Neutrophil (primary cell): ENCODE measurements at regions not wholly inside any gene's neighbourhood (a gene's known extent, or its start where the extent isn't known, plus 50 kb on each side); places are given as distances from the start of the nearest gene placed in this dataset.
"Not testable (repeated sequence)": the region's sequence is repeated elsewhere in the genome, so short reads cannot be mapped to it uniquely, and the experiment has no call there.

Source experiments
- H3K27ac ChIP-seq: fragments of 200-600 bp; sonication (generic); 2 replicates; pipeline ENCODE4 v1.5.1; 2016; ENCODE audit warnings: mild to moderate bottlenecking, moderate library complexity
- H3K27me3 ChIP-seq: fragments of 200-600 bp; sonication (generic); 2 replicates; pipeline ENCODE4 v1.6.0; 2016; ENCODE audit warnings: mild to moderate bottlenecking
- H3K36me3 ChIP-seq: fragments of 200-600 bp; sonication (generic); 2 replicates; pipeline ENCODE4 v1.5.1; 2017
- H3K4me1 ChIP-seq, 2 experiments: fragments of 200-600 bp in 1 of 2; sonication (generic) in 1 of 2; 1 replicate in 1 of 2; 2 replicates in 1 of 2; pipeline versions ENCODE4 v1.5.1 to v1.6.1; 2013 to 2016; ENCODE audit warnings: low read depth in 1 of 2, low read length in 1 of 2, mild to moderate bottlenecking in 1 of 2, moderate library complexity in 1 of 2; ENCODE audit not compliant: control insufficient read depth in 1 of 2, insufficient read depth in 1 of 2
- H3K4me3 ChIP-seq, 2 experiments: fragments of 200-600 bp in 1 of 2; sonication (generic) in 1 of 2; 1 replicate in 1 of 2; 2 replicates in 1 of 2; pipeline ENCODE4 v1.5.1; 2013 to 2016; ENCODE audit warnings: low read depth in 1 of 2, low read length in 1 of 2, mild to moderate bottlenecking in 1 of 2, moderate library complexity in 1 of 2
- H3K9me3 ChIP-seq: fragments of 200-600 bp; sonication (generic); 2 replicates; pipeline ENCODE4 v1.5.1; 2016
- TF ChIP-seq, protein P1 (sequence below): fragments of 200-600 bp; sonication (generic); IDR thresholded peaks from 2 replicates; pipeline ENCODE4 v1.5.1; 2016; ENCODE audit warnings: antibody characterized with exemption

DNA sequence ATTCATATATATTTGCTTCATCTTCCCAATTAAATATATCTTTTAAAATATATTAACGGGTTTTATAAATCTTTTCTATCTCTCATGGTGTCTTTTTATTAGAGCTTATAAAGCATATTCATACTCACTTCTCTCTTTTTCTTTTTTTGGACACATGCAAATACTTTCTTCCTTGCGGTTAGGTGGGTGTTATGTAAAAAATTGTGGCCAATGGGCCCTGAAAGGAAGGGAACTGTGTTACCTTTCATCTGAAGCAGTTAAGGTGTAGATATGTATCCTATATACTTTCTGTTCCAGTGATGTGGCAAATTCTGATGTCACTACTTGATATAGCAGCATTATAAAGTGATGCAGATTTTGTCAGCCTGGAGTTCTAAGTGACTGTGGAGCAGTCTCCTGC is 714.5 kb downstream of the PLCL1 start:
- H3K4me1 ChIP-seq, result no peaks in the 10 kb centered on the region
- H3K9me3 ChIP-seq, result no peaks in the 10 kb centered on the region
- TF ChIP-seq, protein P1, sequence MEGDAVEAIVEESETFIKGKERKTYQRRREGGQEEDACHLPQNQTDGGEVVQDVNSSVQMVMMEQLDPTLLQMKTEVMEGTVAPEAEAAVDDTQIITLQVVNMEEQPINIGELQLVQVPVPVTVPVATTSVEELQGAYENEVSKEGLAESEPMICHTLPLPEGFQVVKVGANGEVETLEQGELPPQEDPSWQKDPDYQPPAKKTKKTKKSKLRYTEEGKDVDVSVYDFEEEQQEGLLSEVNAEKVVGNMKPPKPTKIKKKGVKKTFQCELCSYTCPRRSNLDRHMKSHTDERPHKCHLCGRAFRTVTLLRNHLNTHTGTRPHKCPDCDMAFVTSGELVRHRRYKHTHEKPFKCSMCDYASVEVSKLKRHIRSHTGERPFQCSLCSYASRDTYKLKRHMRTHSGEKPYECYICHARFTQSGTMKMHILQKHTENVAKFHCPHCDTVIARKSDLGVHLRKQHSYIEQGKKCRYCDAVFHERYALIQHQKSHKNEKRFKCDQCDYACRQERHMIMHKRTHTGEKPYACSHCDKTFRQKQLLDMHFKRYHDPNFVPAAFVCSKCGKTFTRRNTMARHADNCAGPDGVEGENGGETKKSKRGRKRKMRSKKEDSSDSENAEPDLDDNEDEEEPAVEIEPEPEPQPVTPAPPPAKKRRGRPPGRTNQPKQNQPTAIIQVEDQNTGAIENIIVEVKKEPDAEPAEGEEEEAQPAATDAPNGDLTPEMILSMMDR, result no peak
- no peak overlapping the region for H3K4me3 ChIP-seq
- no peak overlapping the region for H3K27ac ChIP-seq
- H3K27me3 ChIP-seq, result no peaks in the 10 kb centered on the region
- H3K36me3 ChIP-seq, result no peaks in the 10 kb centered on the region

GRCh38 chr2:198517976-198518375 is 713.6 kb downstream of the PLCL1 start:
- Histone ChIP-seq H3K27ac (no peak overlapping the region), H3K27me3 (no peaks in the 10 kb centered on the region), H3K36me3 (no peaks in the 10 kb centered on the region), H3K4me1 (no peaks in the 10 kb centered on the region), H3K9me3 (no peaks in the 10 kb centered on the region), H3K4me3 (no peak overlapping the region)
- TF ChIP-seq, protein P1, result no peak

DNA sequence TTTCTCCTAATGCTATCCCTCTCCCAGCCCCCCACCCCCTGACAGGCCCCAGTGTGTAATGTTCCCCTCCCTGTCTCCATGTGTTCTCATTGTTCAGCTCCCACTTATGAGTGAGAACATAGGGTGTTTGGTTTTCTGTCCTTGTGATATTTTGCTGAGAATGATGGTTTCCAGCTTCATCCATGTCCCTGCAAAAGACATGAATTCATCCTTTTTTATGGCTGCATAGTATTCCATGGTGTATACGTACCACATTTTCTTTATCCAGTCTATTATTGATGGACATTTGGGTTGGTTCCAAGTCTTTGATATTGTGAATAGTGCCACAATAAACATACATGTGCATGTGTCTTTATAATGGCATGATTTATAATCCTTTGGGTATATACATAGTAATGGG is 704.2 kb downstream of the PLCL1 start:
- not testable (repeated sequence) for H3K27me3 ChIP-seq, H3K9me3 ChIP-seq, H3K4me1 ChIP-seq, H3K4me3 ChIP-seq, H3K27ac ChIP-seq, H3K36me3 ChIP-seq

DNA sequence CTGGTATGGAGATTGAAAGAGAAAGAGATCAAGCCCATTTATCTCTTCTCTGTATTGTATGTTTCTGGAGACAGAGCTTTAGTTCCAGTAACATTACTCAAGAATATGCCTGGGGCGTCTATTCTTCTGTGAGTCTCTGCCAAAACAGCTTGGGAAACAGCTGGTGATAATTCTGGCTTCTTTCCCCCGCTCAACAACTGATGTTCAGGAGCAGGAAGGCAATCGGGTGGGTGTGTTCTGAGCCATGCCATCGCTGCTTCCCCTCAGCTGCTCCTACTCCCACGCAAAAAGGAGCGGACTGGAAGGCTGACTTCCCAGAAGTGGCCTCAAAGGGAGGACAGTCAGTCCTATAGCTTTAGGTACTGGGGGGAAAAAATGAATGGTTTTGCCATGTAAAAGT is 695.1 kb downstream of the PLCL1 start:
- no peaks in the 10 kb centered on the region for H3K27me3 ChIP-seq
- no peaks in the 10 kb centered on the region for H3K36me3 ChIP-seq
- no peak overlapping the region for H3K27ac ChIP-seq
- H3K4me1 ChIP-seq, result no peaks in the 10 kb centered on the region
- TF ChIP-seq, protein P1, result no peak
- no peak overlapping the region for H3K4me3 ChIP-seq
- H3K9me3 ChIP-seq, result no peaks in the 10 kb centered on the region

DNA sequence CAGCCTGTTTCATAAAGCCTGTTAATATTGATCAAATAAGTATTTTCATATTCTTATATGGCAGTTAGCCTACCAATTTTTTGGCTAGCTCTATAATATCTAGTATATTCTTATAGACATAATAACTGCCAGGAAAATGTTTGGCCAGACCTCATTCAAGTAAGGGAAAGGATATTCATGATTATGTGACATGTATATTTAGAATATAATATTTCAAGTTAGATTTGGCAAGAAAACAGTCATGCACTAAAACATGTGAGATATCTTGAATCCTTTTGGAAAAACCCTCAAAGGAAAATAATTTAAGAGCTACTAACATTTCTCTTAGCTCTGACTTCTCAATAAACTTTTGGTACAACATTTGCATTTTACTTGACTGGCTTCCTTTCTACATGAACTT is 694.1 kb downstream of the PLCL1 start:
- Histone ChIP-seq H3K9me3 (no peaks in the 10 kb centered on the region), H3K4me3 (no peak overlapping the region), H3K27ac (no peak overlapping the region), H3K4me1 (no peaks in the 10 kb centered on the region), H3K36me3 (no peaks in the 10 kb centered on the region), H3K27me3 (no peaks in the 10 kb centered on the region)
- TF ChIP-seq, protein P1, result no peak

DNA sequence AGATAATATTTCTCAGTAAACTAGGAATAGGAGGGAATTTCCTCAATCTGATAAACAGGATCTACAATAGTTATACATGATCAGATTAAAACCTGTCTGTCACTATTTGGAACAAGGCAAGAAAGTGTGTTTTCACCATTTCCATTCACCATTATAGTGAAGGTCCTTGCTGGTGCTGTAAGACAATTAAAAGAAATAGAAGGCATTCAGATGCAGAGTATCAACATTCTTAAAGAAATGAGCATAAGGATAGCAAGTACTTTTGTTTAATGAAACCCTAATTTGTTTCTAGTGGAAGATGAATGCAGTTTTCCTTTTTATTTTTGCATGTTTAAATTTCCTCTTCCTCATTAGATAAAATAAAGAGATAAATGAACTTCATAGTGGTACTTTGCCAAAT is 693.7 kb downstream of the PLCL1 start:
- TF ChIP-seq, protein P1, result no peak
- Histone ChIP-seq H3K27ac (no peak overlapping the region), H3K4me3 (no peak overlapping the region), H3K36me3 (no peaks in the 10 kb centered on the region), H3K9me3 (no peaks in the 10 kb centered on the region), H3K4me1 (no peaks in the 10 kb centered on the region), H3K27me3 (no peaks in the 10 kb centered on the region)
